ENCODE measurements at regions not wholly inside any gene's neighbourhood (a gene's known extent, or its start where the extent isn't known, plus 50 kb on each side); places are given as distances from the start of the nearest gene placed in this dataset.

- TF ChIP-seq, protein P1, sequence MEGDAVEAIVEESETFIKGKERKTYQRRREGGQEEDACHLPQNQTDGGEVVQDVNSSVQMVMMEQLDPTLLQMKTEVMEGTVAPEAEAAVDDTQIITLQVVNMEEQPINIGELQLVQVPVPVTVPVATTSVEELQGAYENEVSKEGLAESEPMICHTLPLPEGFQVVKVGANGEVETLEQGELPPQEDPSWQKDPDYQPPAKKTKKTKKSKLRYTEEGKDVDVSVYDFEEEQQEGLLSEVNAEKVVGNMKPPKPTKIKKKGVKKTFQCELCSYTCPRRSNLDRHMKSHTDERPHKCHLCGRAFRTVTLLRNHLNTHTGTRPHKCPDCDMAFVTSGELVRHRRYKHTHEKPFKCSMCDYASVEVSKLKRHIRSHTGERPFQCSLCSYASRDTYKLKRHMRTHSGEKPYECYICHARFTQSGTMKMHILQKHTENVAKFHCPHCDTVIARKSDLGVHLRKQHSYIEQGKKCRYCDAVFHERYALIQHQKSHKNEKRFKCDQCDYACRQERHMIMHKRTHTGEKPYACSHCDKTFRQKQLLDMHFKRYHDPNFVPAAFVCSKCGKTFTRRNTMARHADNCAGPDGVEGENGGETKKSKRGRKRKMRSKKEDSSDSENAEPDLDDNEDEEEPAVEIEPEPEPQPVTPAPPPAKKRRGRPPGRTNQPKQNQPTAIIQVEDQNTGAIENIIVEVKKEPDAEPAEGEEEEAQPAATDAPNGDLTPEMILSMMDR (IDR thresholded peaks at IDR 0.05; ENCODE audit: low read depth, low read length, poor library complexity, severe bottlenecking), result no peak
- TF ChIP-seq EZH2phosphoT487 (IDR thresholded peaks at IDR 0.05; ENCODE audit: borderline replicate concordance, low read length), result no peak
Observed at GRCh38 chr18:40235836-40236235, 1719.2 kb upstream of the PIK3C3 start.

Data from DOHH2 (cell line).